Neural cell (in vitro differentiated cells): ENCODE measurements at regions not wholly inside any gene's neighbourhood (a gene's known extent, or its start where the extent isn't known, plus 50 kb on each side); places are given as distances from the start of the nearest gene placed in this dataset.

Experiments
- CTCF ChIP-seq: fragments of 450-650 bp; IDR thresholded peaks from 2 replicates; pipeline ENCODE4 v1.5.1; 2014; ENCODE audit warnings: antibody characterized with exemption, mild to moderate bottlenecking, moderate library complexity; ENCODE audit not compliant: poor library complexity, severe bottlenecking
- EP300 ChIP-seq: fragments of 450-650 bp; conservative IDR thresholded peaks from 2 replicates; pipeline ENCODE4 v1.6.1; 2014; ENCODE audit warnings: antibody characterized with exemption, mild to moderate bottlenecking, moderate library complexity; ENCODE audit not compliant: poor library complexity, severe bottlenecking
- EZH2 ChIP-seq: fragments of 200-600, 300-800 bp; shearing (Covaris generic), sonication (generic); IDR thresholded peaks from 2 replicates; pipeline ENCODE4 v1.6.1; 2014; ENCODE audit warnings: antibody characterized with exemption, low read length, borderline replicate concordance, mild to moderate bottlenecking; ENCODE audit not compliant: insufficient read depth, poor library complexity, severe bottlenecking
- POLR2AphosphoS5 ChIP-seq: IDR thresholded peaks from 2 replicates; pipeline ENCODE4 v1.6.1; 2012
- RAD21 ChIP-seq: fragments of 450-650 bp; conservative IDR thresholded peaks from 2 replicates; pipeline ENCODE4 v1.6.1; 2014; ENCODE audit warnings: antibody characterized with exemption, mild to moderate bottlenecking, moderate library complexity
- SMC3 ChIP-seq: fragments of 450-650 bp; conservative IDR thresholded peaks from 2 replicates; pipeline ENCODE4 v1.6.1; 2014; ENCODE audit warnings: antibody characterized with exemption, mild to moderate bottlenecking, moderate library complexity; ENCODE audit not compliant: poor library complexity
- TAF1 ChIP-seq: IDR thresholded peaks from 2 replicates; pipeline ENCODE4 v1.6.1; 2012; ENCODE audit warnings: low read depth

GRCh38 chr18:30689216-30689615 lies 353.3 kb downstream of the DSC3 start:
- no peak for TF ChIP-seq RAD21
- TF ChIP-seq EZH2: no peak
- TF ChIP-seq CTCF: no peak
- TF ChIP-seq TAF1: no peak
- TF ChIP-seq SMC3: no peak
- no peak for TF ChIP-seq EP300
- TF ChIP-seq POLR2AphosphoS5: no peak
